ENCODE measurements at regions not wholly inside any gene's neighbourhood (a gene's known extent, or its start where the extent isn't known, plus 50 kb on each side); places are given as distances from the start of the nearest gene placed in this dataset.

DNA sequence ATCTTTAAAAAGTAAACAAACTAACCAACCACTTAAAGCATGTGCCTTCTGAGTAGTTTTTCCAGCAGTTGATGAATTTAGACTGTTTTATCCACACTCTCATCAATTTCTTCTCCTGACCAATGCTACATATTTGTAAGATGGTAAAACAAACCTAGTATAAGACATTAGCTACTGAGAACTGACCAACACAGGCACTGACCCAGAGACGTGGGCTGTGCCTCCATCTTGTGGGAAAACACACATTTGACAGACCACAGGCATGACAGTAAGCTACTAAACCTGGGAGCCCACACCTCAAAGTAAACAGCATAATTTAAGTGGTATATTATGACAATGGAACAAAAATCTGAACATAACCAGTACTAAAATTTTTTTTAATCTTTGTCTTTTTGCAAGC lies 121.4 kb upstream of the NRSN1 start:
- TF ChIP-seq, protein P1, sequence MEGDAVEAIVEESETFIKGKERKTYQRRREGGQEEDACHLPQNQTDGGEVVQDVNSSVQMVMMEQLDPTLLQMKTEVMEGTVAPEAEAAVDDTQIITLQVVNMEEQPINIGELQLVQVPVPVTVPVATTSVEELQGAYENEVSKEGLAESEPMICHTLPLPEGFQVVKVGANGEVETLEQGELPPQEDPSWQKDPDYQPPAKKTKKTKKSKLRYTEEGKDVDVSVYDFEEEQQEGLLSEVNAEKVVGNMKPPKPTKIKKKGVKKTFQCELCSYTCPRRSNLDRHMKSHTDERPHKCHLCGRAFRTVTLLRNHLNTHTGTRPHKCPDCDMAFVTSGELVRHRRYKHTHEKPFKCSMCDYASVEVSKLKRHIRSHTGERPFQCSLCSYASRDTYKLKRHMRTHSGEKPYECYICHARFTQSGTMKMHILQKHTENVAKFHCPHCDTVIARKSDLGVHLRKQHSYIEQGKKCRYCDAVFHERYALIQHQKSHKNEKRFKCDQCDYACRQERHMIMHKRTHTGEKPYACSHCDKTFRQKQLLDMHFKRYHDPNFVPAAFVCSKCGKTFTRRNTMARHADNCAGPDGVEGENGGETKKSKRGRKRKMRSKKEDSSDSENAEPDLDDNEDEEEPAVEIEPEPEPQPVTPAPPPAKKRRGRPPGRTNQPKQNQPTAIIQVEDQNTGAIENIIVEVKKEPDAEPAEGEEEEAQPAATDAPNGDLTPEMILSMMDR (conservative IDR thresholded peaks at IDR 0.05): peak; percentile 9
- no peak for TF ChIP-seq ZFX (IDR thresholded peaks at IDR 0.05)
